Esophagus muscularis mucosa (tissue), 3 donors: ENCODE measurements at regions not wholly inside any gene's neighbourhood (a gene's known extent, or its start where the extent isn't known, plus 50 kb on each side); places are given as distances from the start of the nearest gene placed in this dataset.

Experiments used
- CTCF ChIP-seq, 3 experiments: fragments of 200-600 bp in 2 of 3; fragments of 450-650 bp in 1 of 3; sonication (generic) in 2 of 3; IDR thresholded peaks; one replicate each; pipeline ENCODE4 v1.5.1; 2017 to 2019; ENCODE audit warnings: antibody characterized with exemption in 3 of 3, mild to moderate bottlenecking in 2 of 3, moderate library complexity in 1 of 3
- POLR2A ChIP-seq: fragments of 450-650 bp; IDR thresholded peaks from one replicate; pipeline ENCODE4 v1.6.1; 2017; ENCODE audit warnings: antibody characterized with exemption, moderate library complexity, mild to moderate bottlenecking, low read depth

GRCh38 chr2:23238011-23238657, 146.8 kb upstream of the KLHL29 start:
- TF ChIP-seq POLR2A (no peak), CTCF (IDR thresholded peaks at IDR 0.05) (no peak)
